ENCODE measurements at regions not wholly inside any gene's neighbourhood (a gene's known extent, or its start where the extent isn't known, plus 50 kb on each side); places are given as distances from the start of the nearest gene placed in this dataset.

DNA sequence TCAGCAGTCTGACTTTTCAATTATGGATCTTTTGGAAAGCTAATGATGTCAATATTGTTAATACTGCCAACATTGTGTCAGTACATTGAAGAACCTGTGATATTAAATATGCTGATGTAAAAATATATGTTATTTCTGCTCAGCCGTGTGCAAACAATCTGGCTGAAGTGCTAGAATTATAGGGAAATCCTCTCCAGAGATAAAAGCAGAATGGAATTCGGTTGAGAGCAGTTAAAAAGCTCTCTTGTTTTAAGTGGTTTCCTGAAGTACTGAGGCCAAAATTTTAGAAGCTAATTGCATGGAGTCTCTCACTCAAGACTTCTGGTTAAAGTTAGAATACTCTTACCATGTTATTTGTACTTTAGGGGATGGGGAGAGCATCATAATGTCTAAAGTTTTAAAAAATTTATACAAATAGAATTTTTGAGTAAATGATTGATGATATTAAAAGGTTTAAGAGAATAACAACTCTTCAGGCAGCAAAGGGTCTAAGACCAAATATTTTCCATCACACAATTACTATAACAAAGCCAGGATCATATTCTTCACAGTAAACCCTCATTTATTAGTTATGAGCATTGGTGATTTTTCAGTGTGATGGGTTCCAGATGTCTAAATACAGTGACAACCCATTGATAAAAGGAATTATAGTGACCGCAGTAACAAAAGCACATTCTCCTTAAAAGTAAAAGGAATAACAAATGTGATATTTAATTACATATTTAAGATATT, 834.2 kb upstream of the CXADR start:
- TF ChIP-seq POLR2AphosphoS5 (IDR thresholded peaks at IDR 0.05; ENCODE audit: low read depth, low read length) (no peak), POLR2A (IDR thresholded peaks at IDR 0.05; ENCODE audit: low read depth, low read length) (no peak), TAF1 (IDR thresholded peaks at IDR 0.05; ENCODE audit: borderline replicate concordance, low read depth, low read length) (no peak)
- FAIRE-seq (no peak), DNase-seq (ENCODE audit: insufficient read length) (no peak)

DNA sequence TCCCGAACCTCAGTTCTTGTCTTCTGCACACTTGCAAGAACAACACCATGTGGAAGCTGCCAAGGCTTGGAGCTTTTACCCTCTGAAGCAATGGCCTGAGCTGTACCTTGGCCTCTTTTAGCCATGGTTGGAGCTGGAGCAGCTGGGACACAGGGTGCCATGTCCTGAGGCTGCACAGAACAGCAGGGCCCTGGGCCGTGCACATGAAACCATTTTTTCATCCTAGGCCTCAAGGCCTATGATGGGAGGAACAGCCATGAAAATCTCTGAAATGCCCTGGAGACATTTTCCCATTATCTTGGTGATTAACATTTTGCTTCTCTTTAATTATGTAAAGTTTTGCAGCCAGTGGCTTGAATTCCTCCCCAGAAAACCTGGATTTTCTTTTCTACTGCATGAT, 817.8 kb upstream of the CXADR start:
- DNase-seq (ENCODE audit: insufficient read length) = no peak
- FAIRE-seq = no peak
- no peak for TF ChIP-seq TAF1 (IDR thresholded peaks at IDR 0.05; ENCODE audit: borderline replicate concordance, low read depth, low read length)
- no peak for TF ChIP-seq POLR2AphosphoS5 (IDR thresholded peaks at IDR 0.05; ENCODE audit: low read depth, low read length)
- no peak for TF ChIP-seq POLR2A (IDR thresholded peaks at IDR 0.05; ENCODE audit: low read depth, low read length)

DNA sequence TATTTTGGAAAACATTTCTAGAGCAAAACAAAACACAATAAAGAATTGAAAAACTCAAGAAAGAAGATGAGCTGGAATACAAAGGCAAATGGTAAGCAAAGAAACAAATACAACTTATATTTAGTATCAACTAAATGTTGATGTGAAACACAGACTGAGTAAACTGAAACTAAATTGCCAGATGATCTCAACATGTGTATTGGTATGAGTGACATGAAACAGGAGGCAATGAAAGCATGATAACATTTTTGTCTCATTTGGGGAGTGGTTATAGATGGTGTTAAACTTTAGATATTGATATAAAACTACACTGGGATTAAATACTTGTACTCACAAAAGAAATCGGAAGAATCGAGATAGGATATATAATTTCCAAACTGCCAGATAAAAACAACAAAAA, 805.6 kb upstream of the CXADR start:
- FAIRE-seq (no peak), DNase-seq (ENCODE audit: insufficient read length) (no peak)
- TF ChIP-seq POLR2AphosphoS5 (IDR thresholded peaks at IDR 0.05; ENCODE audit: low read depth, low read length) = no peak
- TF ChIP-seq POLR2A (IDR thresholded peaks at IDR 0.05; ENCODE audit: low read depth, low read length) = no peak
- TF ChIP-seq TAF1 (IDR thresholded peaks at IDR 0.05; ENCODE audit: borderline replicate concordance, low read depth, low read length) = no peak

DNA sequence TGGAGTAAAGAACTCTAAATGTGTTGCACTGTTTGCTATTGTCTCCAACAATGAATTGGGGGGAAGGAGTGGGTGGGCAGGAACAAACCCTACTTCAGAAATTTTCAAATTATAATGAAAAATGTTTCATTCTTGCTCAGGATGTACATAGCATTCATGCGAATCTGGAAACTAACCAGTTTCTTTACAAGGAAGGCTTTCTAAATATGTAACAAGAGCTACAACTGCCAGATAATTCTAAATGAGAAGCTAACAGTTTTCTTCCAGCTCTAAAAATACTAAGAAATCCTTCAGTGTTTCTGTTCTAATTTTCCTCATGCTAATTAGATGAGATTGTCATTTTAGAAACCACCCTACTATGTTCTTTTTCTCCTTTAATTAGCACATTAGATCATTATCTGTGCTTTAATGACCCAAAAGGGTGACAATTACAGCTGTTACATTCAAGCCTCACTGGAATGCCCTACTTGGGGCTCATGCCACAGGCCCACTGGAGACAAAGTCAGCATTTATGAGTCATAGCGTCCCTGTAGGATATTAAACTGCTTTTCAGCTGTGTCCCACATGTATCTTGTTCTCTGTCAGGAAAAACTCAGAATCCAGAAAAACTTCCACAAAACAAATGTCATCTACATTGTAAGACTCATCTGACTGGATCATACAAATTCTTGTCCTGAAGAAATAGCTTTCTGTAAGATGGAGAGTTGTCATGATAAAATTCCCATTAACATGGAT, 804.6 kb upstream of the CXADR start:
- no peak for TF ChIP-seq POLR2AphosphoS5 (IDR thresholded peaks at IDR 0.05; ENCODE audit: low read depth, low read length)
- TF ChIP-seq TAF1 (IDR thresholded peaks at IDR 0.05; ENCODE audit: borderline replicate concordance, low read depth, low read length) = no peak
- TF ChIP-seq POLR2A (IDR thresholded peaks at IDR 0.05; ENCODE audit: low read depth, low read length) = no peak
- DNase-seq (ENCODE audit: insufficient read length) (no peak), FAIRE-seq (no peak)

DNA sequence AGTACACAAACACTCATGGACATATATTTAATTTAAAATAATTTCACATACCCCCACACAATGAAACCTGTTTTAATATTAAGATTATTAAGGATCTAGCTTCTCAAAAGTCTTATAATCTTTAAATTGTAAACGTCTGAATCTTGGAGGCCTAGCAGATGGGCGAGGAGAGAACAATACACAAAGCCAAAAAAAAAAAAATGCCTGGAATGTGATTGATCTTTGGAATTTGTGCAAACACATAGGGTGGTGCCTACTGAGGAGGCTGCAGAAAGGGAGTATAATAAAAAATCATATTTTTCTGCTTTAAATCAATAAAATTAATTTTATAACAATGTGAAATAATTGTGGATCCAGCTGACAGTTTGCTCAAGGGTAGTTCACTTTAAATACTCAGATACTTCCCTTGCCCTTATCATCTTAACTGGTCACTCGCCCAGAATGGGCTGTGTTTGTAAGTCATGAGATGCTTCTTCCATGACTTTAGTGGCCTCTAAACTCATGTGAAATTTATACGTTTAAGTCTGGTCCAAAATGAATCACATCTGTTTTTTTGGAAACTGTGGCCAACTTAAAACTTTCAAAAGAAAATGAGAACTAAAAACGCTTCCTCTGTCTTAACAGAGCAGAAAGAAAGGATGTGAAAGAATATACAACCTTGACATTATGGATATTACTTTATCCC, 802.8 kb upstream of the CXADR start:
- TF ChIP-seq POLR2A (IDR thresholded peaks at IDR 0.05; ENCODE audit: low read depth, low read length) (no peak), POLR2AphosphoS5 (IDR thresholded peaks at IDR 0.05; ENCODE audit: low read depth, low read length) (no peak), TAF1 (IDR thresholded peaks at IDR 0.05; ENCODE audit: borderline replicate concordance, low read depth, low read length) (no peak)
- DNase-seq (ENCODE audit: insufficient read length) = no peak
- FAIRE-seq = no peak

DNA sequence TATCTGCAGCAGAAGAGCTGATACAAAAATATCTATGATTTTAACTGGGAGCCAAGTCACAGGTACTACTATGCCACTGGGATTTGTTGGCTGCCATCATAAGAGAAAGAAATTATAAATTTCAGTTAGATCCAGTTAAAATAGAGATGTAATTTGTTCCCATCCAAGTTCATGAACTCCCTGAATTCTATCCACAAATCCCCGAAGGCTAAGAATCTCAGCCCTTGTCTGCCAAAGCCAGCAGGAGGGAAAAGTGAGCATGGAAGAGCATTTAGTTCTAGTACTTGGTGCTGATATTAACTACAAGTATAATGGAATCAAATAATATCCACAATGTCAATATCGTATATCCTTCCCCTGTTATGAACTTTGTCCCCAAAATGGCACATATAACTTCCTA, 801.1 kb upstream of the CXADR start:
- TF ChIP-seq POLR2A (IDR thresholded peaks at IDR 0.05; ENCODE audit: low read depth, low read length) = no peak
- no peak for TF ChIP-seq TAF1 (IDR thresholded peaks at IDR 0.05; ENCODE audit: borderline replicate concordance, low read depth, low read length)
- TF ChIP-seq POLR2AphosphoS5 (IDR thresholded peaks at IDR 0.05; ENCODE audit: low read depth, low read length) = no peak
- no peak for DNase-seq (ENCODE audit: insufficient read length)
- FAIRE-seq = no peak

DNA sequence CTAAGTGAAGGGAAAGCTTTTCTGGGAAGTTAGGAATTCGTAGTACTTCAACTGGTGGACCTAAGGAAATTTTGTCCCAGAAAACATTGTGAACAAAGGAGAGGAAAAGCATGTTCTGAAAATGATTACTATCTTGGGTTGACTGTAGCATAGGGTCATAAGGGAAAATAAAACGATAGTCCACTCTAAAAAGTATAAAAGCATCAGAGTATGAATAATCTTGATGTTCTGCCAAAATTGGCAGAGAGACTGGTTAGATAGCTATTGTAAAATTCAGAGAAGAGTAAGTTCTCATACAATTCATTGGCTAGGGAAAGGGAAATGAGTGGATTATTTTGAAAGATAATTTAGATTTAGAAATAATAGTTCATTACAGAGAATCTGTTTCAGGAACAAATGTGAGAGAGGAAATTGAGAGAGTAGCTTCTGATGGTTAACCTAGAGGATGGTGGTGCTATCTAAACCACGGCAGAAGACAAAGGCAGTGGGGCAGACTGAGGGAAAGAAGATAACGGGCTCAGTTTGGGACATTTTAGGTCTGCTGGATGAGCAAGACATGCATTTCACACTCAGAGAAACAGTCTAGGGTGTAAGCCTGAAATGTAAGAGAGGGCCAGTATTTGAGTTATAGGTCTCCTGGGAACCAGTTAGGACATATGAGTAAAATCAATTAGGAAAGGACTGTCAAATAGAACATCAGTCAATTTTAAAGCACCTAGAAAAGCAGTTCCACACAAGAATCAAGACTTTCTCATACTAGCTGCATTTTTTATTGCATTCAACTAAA, 799.3 kb upstream of the CXADR start:
- DNase-seq (ENCODE audit: insufficient read length) (no peak), FAIRE-seq (no peak)
- TF ChIP-seq POLR2AphosphoS5 (IDR thresholded peaks at IDR 0.05; ENCODE audit: low read depth, low read length) (no peak), TAF1 (IDR thresholded peaks at IDR 0.05; ENCODE audit: borderline replicate concordance, low read depth, low read length) (no peak), POLR2A (IDR thresholded peaks at IDR 0.05; ENCODE audit: low read depth, low read length) (no peak)

DNA sequence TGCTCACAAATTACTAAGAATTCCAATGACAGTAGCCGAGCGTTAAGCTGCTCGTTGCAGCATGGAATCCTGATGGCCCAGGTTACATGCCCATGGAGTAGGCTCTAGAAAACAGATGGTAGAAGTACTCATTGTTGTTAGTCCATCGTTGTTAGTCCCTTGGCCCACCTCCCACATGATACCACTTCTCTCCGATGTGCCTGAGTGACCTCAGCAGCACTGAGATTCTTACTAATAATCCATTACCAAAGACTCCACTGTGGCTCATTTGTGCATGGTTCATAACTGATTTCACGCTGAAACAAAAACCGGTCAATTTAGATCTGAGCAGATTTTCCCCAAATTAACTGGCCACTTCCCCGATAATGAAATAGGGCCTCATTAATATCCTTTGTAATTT, 772.3 kb upstream of the CXADR start:
- TF ChIP-seq POLR2AphosphoS5 (IDR thresholded peaks at IDR 0.05; ENCODE audit: low read depth, low read length) (no peak), TAF1 (IDR thresholded peaks at IDR 0.05; ENCODE audit: borderline replicate concordance, low read depth, low read length) (no peak), POLR2A (IDR thresholded peaks at IDR 0.05; ENCODE audit: low read depth, low read length) (no peak)
- FAIRE-seq = no peak
- DNase-seq (ENCODE audit: insufficient read length) = no peak

DNA sequence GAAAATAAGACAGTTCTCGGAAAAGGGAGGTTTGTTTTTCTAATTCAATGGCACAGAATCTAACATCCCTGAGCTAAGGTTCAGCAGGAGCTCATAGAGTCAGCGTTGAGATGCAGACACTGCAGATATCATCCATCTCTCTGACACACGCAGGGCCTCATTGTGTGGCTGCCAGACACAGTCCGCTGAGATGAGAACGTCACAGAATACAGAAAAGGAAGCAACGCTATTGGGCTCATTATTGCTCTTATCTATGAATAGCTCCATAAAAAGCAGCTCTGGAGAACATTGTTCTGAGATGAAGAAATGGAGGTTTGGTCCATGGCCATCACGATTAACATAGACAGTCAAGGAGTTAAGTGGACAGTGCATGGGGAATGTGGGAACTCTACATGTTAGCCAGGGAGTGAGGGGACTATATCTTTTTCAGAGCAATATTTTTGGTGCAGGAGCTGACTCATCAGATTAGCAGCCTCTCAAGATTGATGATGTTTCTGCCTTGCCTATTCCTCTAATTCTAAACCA, 771.6 kb upstream of the CXADR start:
- TF ChIP-seq TAF1 (IDR thresholded peaks at IDR 0.05; ENCODE audit: borderline replicate concordance, low read depth, low read length) (no peak), POLR2A (IDR thresholded peaks at IDR 0.05; ENCODE audit: low read depth, low read length) (no peak)
- no peak for DNase-seq (ENCODE audit: insufficient read length)
- FAIRE-seq = no peak

DNA sequence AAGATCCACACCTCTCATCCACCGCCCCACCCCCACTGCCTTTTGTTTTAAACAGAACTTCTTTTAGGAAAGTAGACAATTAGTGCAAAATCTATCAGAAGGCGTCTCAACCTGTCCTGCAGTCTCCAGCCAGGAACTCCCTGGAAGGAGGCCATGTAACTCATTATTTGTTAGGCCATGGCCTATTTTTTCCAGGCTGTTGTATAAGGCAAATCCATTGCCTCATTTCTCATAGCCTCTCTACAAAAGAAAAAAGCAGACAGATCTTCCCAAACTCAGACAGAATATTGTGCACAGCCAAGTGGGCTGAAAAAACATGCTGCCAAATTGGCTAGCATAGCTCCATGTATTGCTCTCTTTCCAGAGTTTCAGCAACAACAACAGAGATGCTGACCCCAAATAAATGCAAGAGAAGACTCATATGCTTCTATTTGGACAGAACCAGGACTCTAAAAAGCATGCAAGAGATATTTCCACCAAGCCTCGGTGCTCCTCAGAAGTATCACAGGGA, 770.7 kb upstream of the CXADR start:
- FAIRE-seq = no peak
- no peak for DNase-seq (ENCODE audit: insufficient read length)

DNA sequence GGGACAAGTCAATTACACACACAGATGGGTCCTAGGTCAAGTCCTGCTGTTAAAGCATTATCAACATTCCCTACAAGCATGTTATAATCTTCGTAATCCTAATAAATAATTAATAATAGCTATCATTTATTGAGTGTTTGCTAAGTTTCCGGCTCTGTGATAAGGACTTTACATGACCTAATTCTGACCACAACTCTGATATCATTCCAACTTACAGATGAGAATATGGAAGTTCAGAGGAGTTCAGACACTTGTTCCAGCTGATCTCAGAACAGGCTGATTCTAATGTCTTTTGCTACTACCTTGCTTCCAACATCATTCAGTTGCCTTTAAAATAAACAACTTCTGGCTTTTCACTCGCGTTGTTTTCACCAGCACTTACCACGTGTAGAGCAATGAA, 770.1 kb upstream of the CXADR start:
- TF ChIP-seq POLR2AphosphoS5 (IDR thresholded peaks at IDR 0.05; ENCODE audit: low read depth, low read length) (no peak), POLR2A (IDR thresholded peaks at IDR 0.05; ENCODE audit: low read depth, low read length) (no peak), TAF1 (IDR thresholded peaks at IDR 0.05; ENCODE audit: borderline replicate concordance, low read depth, low read length) (no peak)
- DNase-seq (ENCODE audit: insufficient read length) (no peak), FAIRE-seq (no peak)

More for the DNA sequence above, 770.7 kb upstream of the CXADR start:
- TF ChIP-seq POLR2AphosphoS5 (IDR thresholded peaks at IDR 0.05; ENCODE audit: low read depth, low read length) (no peak), POLR2A (IDR thresholded peaks at IDR 0.05; ENCODE audit: low read depth, low read length) (no peak), TAF1 (IDR thresholded peaks at IDR 0.05; ENCODE audit: borderline replicate concordance, low read depth, low read length) (no peak)

Data from GM12892 (cell line).